CD4-positive, alpha-beta T cell (primary cell): ENCODE measurements at regions not wholly inside any gene's neighbourhood (a gene's known extent, or its start where the extent isn't known, plus 50 kb on each side); places are given as distances from the start of the nearest gene placed in this dataset.

Experiments used
- ATAC-seq: fragments of 200-7000 bp; cut with Tn5 transposase; one replicate; pipeline ENCODE4 v1.10.0; 2022; ENCODE audit warnings: mild to moderate bottlenecking; ENCODE audit not compliant: poor library complexity
- CTCF ChIA-PET: fragments of 350-600 bp; sonication (Branson Sonifier 250); formaldehyde crosslinking; loops from one replicate; lab custom pipeline; 2021; ENCODE audit warnings: antibody characterized with exemption, inconsistent platforms; lab: Charles Lee
- POLR2A ChIA-PET: fragments of 350-600 bp; sonication (Branson Sonifier 250); formaldehyde crosslinking; loops from one replicate; lab custom pipeline; 2021; ENCODE audit warnings: antibody characterized with exemption, inconsistent platforms; lab: Charles Lee
- DNase-seq, 14 experiments: peaks; one replicate each; pipeline ENCODE4 v3.0.0-alpha.2; 2013 to 2020; ENCODE audit warnings: mixed read lengths in 2 of 14
- H3K27ac ChIP-seq, 2 donors: one replicate each; pipeline versions ENCODE4 v1.5.1 to v1.7.0; 2013; ENCODE audit warnings: low read length in 2 of 2, low read depth in 1 of 2, mild to moderate bottlenecking in 1 of 2
- H3K27me3 ChIP-seq, 2 experiments: 1 replicate in 1 of 2; 2 replicates in 1 of 2; pipeline versions ENCODE4 v1.6.1 to v1.7.0; 2013; ENCODE audit warnings: low read length in 2 of 2, control low read depth in 1 of 2, mild to moderate bottlenecking in 1 of 2, moderate library complexity in 1 of 2; ENCODE audit not compliant: insufficient read depth in 2 of 2, control insufficient read depth in 1 of 2
- H3K36me3 ChIP-seq: one replicate; pipeline ENCODE4 v1.6.1; 2013; ENCODE audit warnings: low read length, control low read depth; ENCODE audit not compliant: insufficient read depth
- H3K4me1 ChIP-seq: one replicate; pipeline ENCODE4 v1.6.1; 2013; ENCODE audit warnings: low read length, control low read depth; ENCODE audit not compliant: insufficient read depth
- H3K4me3 ChIP-seq: one replicate; pipeline ENCODE4 v1.5.1; 2013; ENCODE audit warnings: mild to moderate bottlenecking, low read length, moderate library complexity
- H3K9me3 ChIP-seq, 2 experiments: 1 replicate in 1 of 2; 2 replicates in 1 of 2; pipeline versions ENCODE4 v1.6.1 to v1.7.0; 2013; ENCODE audit warnings: low read length in 2 of 2, mild to moderate bottlenecking in 2 of 2, control low read depth in 1 of 2, moderate library complexity in 1 of 2; ENCODE audit not compliant: control insufficient read depth in 1 of 2, insufficient read depth in 1 of 2
- H3K27ac Mint-ChIP-seq: one replicate; pipeline ENCODE4 v1.8.0; 2020; ENCODE audit warnings: mixed read lengths
- H3K27me3 Mint-ChIP-seq: one replicate; pipeline ENCODE4 v1.8.0; 2021; ENCODE audit warnings: mixed read lengths
- H3K36me3 Mint-ChIP-seq: one replicate; pipeline ENCODE4 v1.8.0; 2021; ENCODE audit warnings: low read depth, mixed read lengths
- H3K4me1 Mint-ChIP-seq: one replicate; pipeline ENCODE4 v1.8.0; 2021; ENCODE audit warnings: low read depth, mixed read lengths
- H3K4me3 Mint-ChIP-seq: one replicate; pipeline ENCODE4 v1.8.0; 2020; ENCODE audit warnings: mild to moderate bottlenecking, mixed read lengths
- H3K9me3 Mint-ChIP-seq: one replicate; pipeline ENCODE4 v1.8.0; 2020; ENCODE audit warnings: mixed read lengths
- CTCF ChIP-seq: fragments of 200-600 bp; IDR thresholded peaks from one replicate; pipeline ENCODE4 v1.8.0; 2022; ENCODE audit warnings: antibody characterized with exemption, mild to moderate bottlenecking
- intact Hi-C, 2 experiments: fragments of 100-400 bp; cut with DNase I in 1 of 2; cut with micrococcal nuclease in 1 of 2; formaldehyde crosslinking; loops; one replicate each; pipeline versions ENCODE4 v1.15.1 to v1.9.0; 2023 to 2025; cut with DNase I, micrococcal nuclease

DNA sequence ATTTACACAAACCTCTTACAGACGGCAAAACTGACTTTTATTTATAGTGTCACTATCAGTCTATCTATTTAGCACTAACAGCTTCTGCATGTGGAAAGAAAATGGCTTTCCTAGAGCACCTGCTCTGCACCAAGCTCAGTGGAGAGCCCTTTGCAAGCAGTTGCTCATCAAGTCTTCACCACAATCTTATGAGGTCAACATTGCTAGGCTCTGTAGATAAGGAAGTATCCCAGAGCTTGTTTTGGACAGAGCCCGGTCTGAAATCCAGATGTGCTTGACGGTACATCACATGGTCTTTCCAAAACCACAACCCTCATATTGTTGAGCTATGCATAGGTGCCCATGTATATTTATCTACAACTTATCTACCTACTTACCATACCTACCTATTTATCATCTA lies 572.7 kb upstream of the CDH5 start:
- Histone ChIP-seq H3K36me3 (no peaks in the 10 kb centered on the region), H3K27ac (no peak overlapping the region), H3K27me3 (no peaks in the 10 kb centered on the region), H3K9me3 (no peaks in the 10 kb centered on the region), H3K4me1 (no peaks in the 10 kb centered on the region), H3K4me3 (no peak overlapping the region)
- H3K9me3 Mint-ChIP-seq: peaks cover 3% of the 10 kb centered on the region
- no peaks in the 10 kb centered on the region for H3K4me1 Mint-ChIP-seq
- no peaks in the 10 kb centered on the region for H3K36me3 Mint-ChIP-seq
- TF ChIP-seq CTCF: no peak
- intact Hi-C loops: no loop called here
- POLR2A ChIA-PET: no interaction called here
- no peak overlapping the region for H3K27ac Mint-ChIP-seq
- CTCF ChIA-PET: no interaction called here
- no peak for ATAC-seq
- H3K27me3 Mint-ChIP-seq: no peaks in the 10 kb centered on the region
- DNase-seq: no peak
- H3K4me3 Mint-ChIP-seq: no peak overlapping the region

DNA sequence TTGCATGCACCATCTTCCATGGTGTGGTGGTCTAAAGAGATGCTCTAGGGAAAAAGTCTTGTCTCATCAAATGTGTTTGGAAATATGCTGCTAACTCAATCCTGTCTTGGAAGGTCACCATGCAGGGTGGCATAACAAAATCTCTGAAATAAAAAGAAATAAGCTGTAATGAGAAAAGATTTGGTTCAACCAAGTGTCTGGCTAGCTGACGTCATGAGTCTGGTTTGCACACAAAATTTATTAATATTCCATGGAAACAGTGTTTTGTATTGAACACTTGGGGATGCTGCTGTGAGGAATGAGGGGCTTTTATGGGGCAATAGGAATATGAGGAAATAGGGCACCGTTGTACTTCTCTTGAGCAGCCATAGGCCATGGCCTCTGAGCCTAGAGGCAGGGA lies 575.7 kb upstream of the CDH5 start:
- DNase-seq (no peak), ATAC-seq (no peak)
- Histone ChIP-seq H3K4me1 (no peaks in the 10 kb centered on the region), H3K27me3 (no peaks in the 10 kb centered on the region), H3K9me3 (peaks cover 0 to 4% of the 10 kb centered on the region in 2 experiments), H3K36me3 (no peaks in the 10 kb centered on the region), H3K4me3 (no peak overlapping the region), H3K27ac (no peak overlapping the region)
- Mint-ChIP-seq H3K36me3 (no peaks in the 10 kb centered on the region), H3K4me1 (no peaks in the 10 kb centered on the region), H3K4me3 (no peak overlapping the region), H3K27me3 (no peaks in the 10 kb centered on the region), H3K9me3 (no peaks in the 10 kb centered on the region), H3K27ac (no peak overlapping the region)
- no peak for TF ChIP-seq CTCF
- CTCF ChIA-PET: no interaction called here
- intact Hi-C loops: no loop called here
- POLR2A ChIA-PET: no interaction called here

DNA sequence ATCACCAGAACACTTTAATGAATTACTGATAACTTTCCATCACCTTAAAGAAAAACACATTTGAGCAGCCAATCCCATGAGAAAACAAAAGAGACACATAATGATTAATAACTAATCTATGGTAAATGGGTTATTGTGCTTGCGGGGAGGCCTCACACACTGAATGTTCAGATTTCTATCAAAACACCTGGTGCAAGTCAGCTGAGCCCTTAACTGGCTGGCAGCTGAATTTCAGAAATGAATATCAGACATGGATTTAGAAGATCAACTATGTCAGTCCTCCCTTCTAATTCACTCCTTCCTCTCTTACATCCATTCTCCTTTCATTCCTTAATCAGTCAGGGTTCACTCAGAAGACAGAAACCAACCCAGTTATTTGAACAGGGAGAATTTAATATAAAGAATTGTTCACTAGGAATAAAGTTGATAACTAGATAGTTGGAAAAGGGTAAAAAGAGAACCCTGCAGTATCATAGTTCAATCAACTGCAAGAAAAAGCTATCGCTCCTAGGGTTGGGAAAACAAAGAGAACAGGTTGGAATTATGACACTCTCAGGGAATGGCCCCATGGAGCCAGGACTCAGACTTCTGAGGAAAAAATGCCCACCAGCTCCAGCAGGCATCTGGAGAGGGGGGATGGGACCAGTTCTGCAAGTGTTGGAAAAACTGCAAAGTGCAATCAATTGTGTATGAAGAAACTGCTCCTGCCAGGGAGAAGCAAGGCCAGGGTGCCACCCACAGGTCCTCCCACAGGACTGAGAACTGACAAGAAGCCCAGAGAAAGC lies 577.1 kb upstream of the CDH5 start:
- Histone ChIP-seq H3K4me1 (no peaks in the 10 kb centered on the region), H3K4me3 (no peak overlapping the region), H3K27ac (no peak overlapping the region), H3K36me3 (no peaks in the 10 kb centered on the region), H3K9me3 (peaks cover 0 to 11% of the 10 kb centered on the region in 2 experiments), H3K27me3 (no peaks in the 10 kb centered on the region)
- ATAC-seq: no peak
- CTCF ChIA-PET: no interaction called here
- H3K4me1 Mint-ChIP-seq: no peaks in the 10 kb centered on the region
- H3K36me3 Mint-ChIP-seq: no peaks in the 10 kb centered on the region
- no peaks in the 10 kb centered on the region for H3K9me3 Mint-ChIP-seq
- no peak overlapping the region for H3K4me3 Mint-ChIP-seq
- intact Hi-C loops: no loop called here
- no peak for DNase-seq
- TF ChIP-seq CTCF: no peak
- no peaks in the 10 kb centered on the region for H3K27me3 Mint-ChIP-seq
- POLR2A ChIA-PET: no interaction called here
- H3K27ac Mint-ChIP-seq: no peak overlapping the region
